Brain microvascular endothelial cell (primary cell): ENCODE measurements at regions not wholly inside any gene's neighbourhood (a gene's known extent, or its start where the extent isn't known, plus 50 kb on each side); places are given as distances from the start of the nearest gene placed in this dataset.

Experiments used
- DNase-seq: peaks from one replicate; pipeline ENCODE4 v3.0.0-alpha.2; 2020
- H3K27ac ChIP-seq: fragments of 250-450 bp; sonication (Bioruptor Pico); 2 replicates; pipeline ENCODE4 v1.5.1; 2020; ENCODE audit warnings: mild to moderate bottlenecking, moderate library complexity
- H3K27me3 ChIP-seq: fragments of 250-450 bp; sonication (Bioruptor Pico); replicated peaks from 2 replicates; pipeline ENCODE4 v1.5.1; 2020; ENCODE audit warnings: mild to moderate bottlenecking
- H3K36me3 ChIP-seq: fragments of 250-450 bp; sonication (Bioruptor Pico); replicated peaks from 2 replicates; pipeline ENCODE4 v1.5.1; 2020; ENCODE audit warnings: mild to moderate bottlenecking
- H3K4me3 ChIP-seq: 2 replicates; pipeline ENCODE4 v1.5.1; 2011; ENCODE audit warnings: low read depth, mild to moderate bottlenecking, control low read depth, low read length, moderate library complexity
- in situ Hi-C: cut with HindIII; loops from 2 replicates; pipeline ENCODE4 v1.10.0; 2017; ENCODE audit warnings: low sequenced_read_pairs, low pct_ligation_motif_present
- TF ChIP-seq, protein P1 (sequence below): IDR thresholded peaks from 2 replicates; pipeline ENCODE4 v1.5.1; 2011; ENCODE audit warnings: low read depth, mild to moderate bottlenecking, moderate library complexity, low read length, control low read depth, inconsistent platforms; ENCODE audit errors: missing control alignments

DNA sequence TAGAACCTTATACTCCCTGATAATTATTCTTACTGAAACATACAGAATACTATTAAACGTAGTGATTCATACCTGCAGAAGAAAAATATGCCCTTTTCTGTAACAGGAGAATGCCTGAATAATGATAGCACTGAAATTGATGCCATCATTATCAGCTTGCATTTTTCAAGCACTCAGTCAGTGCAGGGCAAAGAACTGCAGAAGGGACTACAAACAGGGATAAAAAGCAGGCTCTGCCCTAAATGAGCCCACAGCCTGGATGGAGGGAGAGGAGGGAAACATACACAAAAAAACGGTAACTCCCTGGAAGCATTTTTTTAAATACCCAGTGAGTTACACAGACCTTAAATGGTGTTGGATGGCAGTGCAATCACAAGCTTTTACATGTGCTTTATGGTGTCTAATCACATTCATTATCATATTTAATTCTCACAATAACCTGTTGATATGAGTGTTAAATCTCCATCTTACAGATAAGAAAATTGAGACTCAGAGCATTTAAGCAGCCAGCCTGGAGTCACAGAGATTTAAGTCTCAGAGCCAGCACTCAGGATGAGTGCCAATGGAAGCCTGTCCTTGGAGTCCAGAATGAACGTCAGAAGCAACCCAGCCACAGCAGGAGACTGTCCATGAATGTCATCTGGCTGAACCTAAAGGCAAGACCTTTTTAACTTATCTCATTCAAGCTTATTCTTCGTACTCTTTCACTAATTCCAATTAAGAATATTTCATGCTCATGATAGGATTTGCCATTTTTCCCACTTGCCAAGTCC is 139.3 kb upstream of the CTNNA2 start:
- in situ Hi-C loops, result no loop called here
- TF ChIP-seq, protein P1, sequence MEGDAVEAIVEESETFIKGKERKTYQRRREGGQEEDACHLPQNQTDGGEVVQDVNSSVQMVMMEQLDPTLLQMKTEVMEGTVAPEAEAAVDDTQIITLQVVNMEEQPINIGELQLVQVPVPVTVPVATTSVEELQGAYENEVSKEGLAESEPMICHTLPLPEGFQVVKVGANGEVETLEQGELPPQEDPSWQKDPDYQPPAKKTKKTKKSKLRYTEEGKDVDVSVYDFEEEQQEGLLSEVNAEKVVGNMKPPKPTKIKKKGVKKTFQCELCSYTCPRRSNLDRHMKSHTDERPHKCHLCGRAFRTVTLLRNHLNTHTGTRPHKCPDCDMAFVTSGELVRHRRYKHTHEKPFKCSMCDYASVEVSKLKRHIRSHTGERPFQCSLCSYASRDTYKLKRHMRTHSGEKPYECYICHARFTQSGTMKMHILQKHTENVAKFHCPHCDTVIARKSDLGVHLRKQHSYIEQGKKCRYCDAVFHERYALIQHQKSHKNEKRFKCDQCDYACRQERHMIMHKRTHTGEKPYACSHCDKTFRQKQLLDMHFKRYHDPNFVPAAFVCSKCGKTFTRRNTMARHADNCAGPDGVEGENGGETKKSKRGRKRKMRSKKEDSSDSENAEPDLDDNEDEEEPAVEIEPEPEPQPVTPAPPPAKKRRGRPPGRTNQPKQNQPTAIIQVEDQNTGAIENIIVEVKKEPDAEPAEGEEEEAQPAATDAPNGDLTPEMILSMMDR, result no peak
- Histone ChIP-seq H3K36me3 (no peaks in the 10 kb centered on the region), H3K27me3 (no peaks in the 10 kb centered on the region), H3K4me3 (no peak overlapping the region), H3K27ac (no peak overlapping the region)
- DNase-seq, result no peak

DNA sequence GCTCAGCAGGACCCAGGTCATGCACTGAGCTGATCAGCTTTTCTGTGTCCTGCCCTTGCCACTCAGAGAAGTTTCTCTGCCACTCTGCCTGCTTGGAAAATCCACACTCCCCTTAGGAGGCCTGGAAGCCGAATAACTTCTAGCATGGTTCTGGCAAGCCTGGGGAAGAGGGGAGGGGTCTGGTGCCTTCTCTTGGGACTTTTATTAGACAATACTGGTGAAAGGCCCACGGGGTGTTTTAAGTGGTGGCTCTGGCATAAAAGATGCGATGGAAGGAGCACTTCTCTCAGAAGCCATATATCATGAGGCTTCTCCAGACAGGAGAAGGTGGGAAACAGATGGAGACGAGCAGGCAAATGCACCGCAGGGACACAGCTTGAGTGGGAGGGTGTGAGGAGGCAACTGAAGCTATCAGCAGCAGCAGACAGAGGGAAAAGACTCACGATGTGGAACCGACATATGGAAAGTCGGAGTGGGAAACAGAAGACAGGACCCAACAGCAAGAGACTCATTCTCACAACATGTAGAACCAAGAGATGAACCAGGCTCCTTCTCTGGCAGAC is 141.8 kb upstream of the CTNNA2 start:
- H3K4me3 ChIP-seq, result no peak overlapping the region
- TF ChIP-seq, protein P1, result no peak
- in situ Hi-C loops, result no loop called here
- H3K36me3 ChIP-seq, result no peaks in the 10 kb centered on the region
- H3K27ac ChIP-seq, result no peak overlapping the region
- no peak for DNase-seq
- no peaks in the 10 kb centered on the region for H3K27me3 ChIP-seq

DNA sequence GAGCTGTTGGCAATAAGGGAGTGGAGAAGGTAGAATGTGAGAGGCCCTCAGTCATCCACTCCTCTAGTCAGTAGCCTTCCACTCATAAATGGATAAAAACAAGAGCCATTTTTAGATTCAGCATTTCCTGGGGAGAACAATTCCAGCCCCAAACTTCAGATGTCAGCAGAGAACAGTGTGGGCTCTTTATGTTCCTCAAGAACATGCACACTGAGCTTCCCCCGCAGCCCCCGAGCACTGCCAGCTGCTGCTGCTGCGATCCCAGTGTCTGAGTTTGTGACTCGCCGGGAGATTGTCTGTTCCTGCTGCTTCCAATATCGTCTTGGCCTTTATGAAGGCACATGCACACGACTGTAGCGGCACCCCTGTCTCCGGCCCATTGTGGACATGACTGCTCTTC is 143.7 kb upstream of the CTNNA2 start:
- in situ Hi-C loops, result no loop called here
- TF ChIP-seq, protein P1, result no peak
- Histone ChIP-seq H3K4me3 (no peak overlapping the region), H3K36me3 (no peaks in the 10 kb centered on the region), H3K27ac (no peak overlapping the region), H3K27me3 (no peaks in the 10 kb centered on the region)
- no peak for DNase-seq

DNA sequence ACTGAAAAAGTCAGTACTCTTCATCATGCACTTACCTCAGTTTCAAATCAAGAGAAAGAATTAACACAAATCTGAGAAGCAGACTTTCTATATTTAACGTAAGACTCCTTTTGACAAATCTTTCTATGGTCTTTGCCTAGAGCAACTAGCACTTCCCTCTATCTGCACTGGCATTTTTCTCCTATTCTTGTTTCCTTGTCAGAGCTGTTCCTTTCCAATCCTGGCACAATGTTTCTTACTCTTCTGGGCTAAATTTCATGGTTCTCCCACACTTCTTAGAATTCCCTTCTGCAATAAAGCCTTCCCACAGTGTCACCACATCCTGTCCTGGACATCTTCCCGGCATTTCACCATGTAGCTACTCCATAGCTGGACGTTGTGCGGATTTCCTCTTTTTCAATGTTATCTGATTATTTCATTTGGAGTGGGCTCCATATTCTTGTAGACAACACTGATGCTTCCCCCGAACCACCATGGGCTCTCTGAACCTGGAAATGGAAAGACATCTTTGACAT is 144.7 kb upstream of the CTNNA2 start:
- no peaks in the 10 kb centered on the region for H3K27me3 ChIP-seq
- TF ChIP-seq, protein P1, result no peak
- no peaks in the 10 kb centered on the region for H3K36me3 ChIP-seq
- DNase-seq, result no peak
- in situ Hi-C loops, result no loop called here
- H3K27ac ChIP-seq, result no peak overlapping the region
- H3K4me3 ChIP-seq, result no peak overlapping the region

DNA sequence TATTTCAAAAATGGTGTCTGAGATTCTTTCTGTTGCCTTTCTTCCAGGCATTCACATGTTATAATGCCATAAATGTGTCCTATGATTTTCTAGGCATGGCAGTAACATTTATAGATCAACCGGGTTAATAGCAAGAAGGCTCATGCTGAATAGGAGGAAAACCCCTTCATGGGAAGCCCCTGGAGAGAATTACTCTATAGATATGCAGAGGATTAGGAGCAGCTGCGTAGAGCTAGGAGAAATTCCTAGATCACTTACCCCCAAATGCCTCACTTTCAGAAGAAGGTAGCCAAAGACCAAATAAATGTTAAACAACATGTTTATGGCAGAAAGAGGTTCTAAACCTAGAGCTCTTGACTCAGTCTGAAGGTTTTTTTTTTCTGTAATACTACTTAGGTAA is 153.4 kb upstream of the CTNNA2 start:
- in situ Hi-C loops, result no loop called here
- DNase-seq, result no peak
- H3K27ac ChIP-seq, result no peak overlapping the region
- H3K4me3 ChIP-seq, result no peak overlapping the region
- no peaks in the 10 kb centered on the region for H3K27me3 ChIP-seq
- H3K36me3 ChIP-seq, result no peaks in the 10 kb centered on the region
- TF ChIP-seq, protein P1, result no peak
